RKO (cell line): ENCODE measurements at regions not wholly inside any gene's neighbourhood (a gene's known extent, or its start where the extent isn't known, plus 50 kb on each side); places are given as distances from the start of the nearest gene placed in this dataset.
"Not testable (repeated sequence)": the region's sequence is repeated elsewhere in the genome, so short reads cannot be mapped to it uniquely, and the experiment has no call there.

ENCODE experiments used
- DNase-seq: peaks from one replicate; pipeline ENCODE4 v3.0.0-alpha.2; 2016; ENCODE audit warnings: low spot score

DNA sequence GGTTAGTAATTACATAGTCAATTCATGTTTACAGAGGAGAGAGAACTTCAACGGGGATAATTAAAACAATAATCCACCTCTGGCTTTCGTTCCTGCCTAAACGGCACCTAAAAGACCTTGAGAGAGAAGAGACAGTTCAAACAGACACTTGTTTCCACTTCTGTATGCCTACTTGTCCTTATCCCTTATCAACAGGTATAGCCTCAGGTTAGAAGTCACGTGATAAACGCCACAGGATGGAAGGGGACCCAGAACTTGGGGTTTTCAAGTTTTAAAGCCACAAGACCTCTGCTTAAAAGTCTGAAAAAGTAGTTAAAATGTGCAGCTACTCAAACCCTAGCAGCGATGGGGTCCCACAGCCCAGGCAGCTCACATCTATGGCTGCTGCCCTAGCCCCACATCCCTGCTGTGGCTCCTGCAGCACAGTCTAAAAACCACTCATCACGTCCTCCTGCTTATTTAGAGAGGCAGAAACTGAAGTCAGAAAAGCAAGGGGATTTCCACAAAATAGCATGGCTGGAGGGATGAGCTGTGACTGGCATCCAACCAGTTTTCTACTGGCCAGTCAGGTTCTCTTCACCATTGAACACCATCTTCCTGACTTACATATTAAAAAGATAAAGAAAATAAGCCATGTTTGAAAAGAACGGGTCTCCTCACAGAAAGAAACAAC, 51.2 kb upstream of the SEC16B start:
- no peak for DNase-seq

DNA sequence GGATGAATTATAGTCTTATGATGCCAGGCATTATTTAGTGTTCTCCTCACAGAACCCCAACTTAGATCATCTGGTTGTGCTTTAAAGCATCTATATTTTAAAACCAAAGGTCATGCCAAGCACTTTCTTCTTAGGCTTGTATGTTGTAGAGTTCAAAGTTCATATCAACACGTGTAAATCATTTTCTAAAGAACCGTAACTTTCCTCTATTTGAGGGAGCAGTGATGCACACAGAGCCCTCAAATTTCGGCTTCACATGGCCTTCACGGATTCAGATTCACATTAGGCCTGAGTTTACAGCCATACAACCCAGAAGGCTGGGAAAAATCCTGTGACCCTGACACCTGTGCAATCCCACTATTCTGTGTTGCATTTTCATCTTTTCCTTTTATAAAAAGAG, 52.1 kb upstream of the SEC16B start:
- DNase-seq, result no peak

DNA sequence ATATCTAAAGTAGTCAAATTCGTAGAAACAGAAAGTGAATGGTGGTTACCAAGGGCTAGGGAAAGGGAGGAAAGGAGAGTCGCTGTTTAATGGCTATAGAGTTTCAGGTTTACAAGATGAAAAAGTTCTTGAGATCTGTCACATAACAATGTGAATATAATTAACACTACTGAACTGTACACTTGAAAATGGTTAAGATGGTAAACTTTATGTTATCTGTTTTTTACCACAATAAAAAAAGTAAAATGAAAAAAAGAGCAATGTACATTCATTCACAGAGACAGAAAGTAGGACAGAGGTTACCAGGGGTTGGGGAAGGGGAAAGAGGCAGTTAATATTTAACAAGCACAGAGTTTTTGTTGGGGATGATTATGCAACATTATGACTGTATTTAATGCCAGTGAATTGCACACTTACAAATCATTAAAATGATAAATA, 53.3 kb upstream of the SEC16B start:
- no peak for DNase-seq

DNA sequence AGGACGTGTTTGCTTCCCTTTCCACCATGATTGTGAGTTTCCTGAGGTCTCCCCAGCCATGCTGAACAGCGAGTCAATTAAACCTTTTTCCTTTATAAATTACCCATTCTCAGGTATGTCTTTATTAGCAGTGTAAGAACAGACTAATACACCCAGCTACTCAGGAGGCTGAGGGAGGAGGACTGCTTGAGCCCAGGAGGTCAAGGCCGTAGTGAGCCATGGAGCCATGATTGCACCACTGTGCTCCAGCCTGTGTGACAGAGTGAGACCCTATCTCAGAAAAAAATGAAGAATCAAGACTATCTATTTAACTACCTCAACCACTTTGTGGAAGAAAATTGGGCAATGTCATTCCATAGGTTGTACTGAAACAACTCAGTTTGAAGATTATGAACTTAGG, 54.6 kb upstream of the SEC16B start:
- no peak for DNase-seq

DNA sequence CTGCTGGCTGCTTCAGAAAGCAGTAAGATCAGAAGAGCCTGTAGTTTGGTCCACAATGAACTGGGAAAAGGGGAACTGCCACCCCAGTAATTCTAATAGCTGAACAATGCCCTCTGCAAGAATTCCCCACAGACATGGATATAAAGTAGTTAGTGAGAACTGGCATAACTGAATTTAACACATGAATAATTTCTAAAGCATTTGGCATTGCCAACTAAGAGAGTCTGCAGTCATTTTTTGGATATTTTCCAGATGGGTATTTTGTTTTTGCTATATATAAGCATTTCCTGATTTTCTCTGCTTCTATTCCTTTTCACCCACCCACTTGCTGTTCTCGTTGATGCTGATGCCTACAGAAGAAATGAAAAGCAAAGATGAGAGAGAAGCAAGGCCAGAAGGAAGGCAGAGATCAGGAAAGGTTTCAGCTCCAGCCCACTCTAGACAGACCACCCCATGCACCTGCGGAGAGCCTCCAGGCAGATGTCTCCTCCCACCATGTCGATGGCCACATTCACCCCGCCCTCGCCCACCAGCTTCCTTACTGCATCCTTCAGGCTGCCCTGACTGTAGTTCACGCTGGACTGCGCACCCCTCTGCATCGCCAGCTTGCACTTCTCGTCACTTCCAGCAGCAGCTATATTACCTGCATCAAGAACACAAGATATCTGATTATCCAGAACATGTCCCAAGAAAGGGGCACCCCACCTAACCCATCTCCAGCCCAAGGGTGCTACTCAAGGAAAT, 55.9 kb upstream of the SEC16B start:
- no peak for DNase-seq

DNA sequence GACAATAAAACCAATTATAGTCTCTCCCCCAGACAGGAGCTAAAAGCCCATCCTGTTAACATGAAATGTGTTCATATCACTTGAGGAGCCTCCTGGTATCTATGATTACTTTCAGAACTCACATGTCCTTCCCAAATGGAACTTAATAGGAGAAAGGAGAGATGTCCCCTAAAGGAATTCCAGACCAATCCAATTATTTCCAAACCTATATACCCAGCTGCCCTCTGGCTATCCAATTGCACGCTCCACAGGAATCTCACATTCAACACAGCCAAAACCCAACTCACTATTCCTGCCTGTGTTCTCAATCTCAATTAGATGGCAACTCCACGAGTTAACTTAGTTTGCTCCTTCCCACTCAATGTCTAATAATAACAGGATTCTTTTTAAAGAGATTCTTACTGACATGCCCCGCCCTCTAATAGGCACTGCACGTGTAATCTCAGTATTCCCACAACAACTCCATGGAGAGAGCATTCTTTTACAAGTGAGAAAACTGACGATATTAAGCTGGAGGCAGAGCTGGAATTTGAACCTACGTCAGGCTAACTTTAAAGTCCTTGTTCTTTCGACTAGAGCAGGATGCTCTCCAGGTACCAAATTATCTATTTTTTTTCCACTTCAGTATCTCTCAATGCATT, 59.1 kb upstream of the SEC16B start:
- DNase-seq, result no peak

DNA sequence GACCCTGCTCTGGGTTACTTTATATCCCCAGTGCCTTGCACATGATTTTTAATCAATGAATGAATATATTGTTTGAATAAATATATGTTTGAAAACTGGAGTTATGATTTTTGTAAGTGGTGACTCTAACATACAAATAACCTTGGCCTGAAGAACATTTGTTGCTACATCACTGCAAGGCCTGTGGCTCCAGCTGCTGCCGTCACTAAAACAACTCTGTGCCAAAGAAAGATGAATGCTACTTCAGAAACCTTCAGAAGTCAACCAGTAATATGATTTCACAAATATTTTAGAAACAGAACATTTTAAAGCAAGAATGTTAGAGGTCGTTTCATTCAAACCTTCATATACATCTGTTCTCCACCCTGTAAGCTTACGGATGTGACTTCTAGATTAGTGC, 60.6 kb upstream of the SEC16B start:
- no peak for DNase-seq

DNA sequence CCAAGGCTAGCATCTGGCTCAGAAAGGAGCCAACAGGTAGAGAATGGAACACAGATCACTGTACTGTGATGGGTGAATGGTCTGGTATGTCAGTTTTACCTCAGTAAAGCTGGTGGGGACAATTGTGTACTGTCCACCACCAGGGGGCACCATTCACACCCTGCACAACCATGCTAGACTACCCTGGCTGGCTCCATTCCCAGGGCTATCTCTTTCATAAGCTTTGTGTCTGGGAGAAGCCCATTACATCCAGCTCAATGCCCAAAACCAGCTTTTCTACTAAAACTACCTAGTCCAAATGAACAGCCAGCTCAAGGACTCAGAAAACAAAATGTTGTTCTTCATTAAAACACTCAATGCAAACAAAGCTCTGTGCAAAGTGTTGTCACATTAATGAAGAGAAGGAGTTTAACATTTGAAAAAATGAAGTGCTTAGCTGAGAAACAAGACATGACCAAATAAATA, 62.0 kb upstream of the RASAL2 start:
- DNase-seq, result peak; percentile 70

DNA sequence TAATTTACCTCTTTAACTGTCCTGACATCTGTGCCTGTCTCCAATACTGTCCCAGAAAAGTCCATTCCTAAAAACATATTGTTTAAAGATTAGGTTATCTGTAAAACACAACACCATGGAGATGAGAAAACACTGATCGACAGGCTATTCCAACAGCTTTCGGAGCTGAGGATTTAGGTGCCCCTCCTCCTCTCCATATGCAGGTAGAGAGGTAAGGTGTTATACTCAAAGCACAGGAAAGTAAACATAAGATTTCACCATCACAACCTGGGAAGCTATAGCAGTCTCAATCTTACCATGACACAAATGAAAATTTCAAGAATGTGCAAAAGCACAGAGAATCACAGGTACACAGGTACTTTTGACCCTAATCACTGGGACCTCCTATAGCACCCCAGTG, 60.9 kb upstream of the RASAL2 start:
- no peak for DNase-seq

DNA sequence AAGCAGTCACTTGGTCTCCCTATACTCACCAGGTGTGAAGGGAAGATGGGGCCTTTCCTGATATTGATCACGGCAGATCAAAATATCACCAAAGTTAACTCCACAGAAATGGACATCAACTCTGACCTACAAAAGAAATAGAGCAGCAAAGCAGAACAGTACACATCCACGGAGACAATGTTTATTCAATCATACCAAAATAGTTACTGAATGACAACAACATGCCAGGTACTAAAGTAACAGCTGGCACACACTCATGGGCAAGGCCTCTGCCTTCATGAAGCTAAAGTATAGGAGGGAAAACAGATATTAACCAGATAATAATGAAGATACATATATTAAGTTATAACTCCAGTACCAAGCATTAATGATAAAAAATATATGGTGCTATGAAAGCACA, 59.2 kb upstream of the RASAL2 start:
- DNase-seq, result no peak

DNA sequence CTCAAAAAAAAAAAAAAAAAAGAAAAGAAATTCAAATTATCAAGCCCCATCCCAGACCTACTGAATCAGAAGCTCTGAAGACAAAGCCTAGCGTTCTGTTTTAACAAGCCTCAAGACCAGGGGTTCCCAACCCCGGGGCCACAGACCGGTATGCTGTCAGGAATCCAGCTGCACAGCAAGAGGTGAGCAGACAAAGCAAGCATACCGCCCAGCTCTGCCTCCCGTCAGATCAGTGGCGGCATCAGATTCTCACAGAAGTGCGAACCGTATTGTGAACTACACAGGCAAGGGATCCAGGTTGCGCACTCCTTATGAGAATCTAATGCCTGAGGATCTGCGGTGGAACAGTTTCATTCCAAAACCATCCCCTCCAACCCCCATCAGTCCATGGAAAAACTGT, 57.8 kb upstream of the RASAL2 start:
- DNase-seq, result no peak

DNA sequence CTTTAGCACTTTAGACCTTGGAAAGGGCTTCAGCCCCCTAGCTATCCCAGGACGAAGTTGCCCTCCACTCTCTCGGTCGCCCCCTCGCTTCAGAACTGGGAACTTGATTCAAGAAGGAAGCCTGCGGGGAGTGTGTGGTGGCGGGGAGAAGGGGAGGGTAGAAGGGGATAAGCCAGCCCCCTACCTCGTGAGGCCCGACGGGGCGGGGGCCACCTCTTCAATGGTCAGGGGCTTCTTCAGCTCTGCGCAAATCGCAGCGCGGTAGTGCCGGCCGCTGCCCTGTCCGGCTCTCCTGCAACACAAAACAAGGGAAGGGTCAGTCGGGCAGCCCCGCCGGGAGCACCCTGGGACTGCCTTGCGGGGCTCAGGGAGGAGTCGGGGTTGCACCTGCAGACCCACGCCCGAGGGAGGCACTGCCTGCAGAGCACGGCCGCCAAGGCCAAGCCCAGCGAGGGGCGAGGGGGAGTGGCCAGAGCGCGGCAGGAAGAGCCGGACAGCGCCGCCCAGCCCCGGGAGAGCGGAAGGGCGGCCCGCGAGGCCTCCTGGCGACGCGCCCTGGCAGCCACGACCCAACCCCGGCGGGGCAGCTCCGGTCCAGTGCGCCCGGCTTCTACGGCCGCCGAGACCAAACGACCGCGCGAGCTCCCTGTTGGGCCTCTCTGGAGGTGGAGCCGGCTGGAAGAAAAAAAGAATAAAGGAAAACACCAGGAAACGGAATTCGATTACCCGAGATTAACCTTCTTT, 56.2 kb upstream of the RASAL2 start:
- DNase-seq, result no peak

DNA sequence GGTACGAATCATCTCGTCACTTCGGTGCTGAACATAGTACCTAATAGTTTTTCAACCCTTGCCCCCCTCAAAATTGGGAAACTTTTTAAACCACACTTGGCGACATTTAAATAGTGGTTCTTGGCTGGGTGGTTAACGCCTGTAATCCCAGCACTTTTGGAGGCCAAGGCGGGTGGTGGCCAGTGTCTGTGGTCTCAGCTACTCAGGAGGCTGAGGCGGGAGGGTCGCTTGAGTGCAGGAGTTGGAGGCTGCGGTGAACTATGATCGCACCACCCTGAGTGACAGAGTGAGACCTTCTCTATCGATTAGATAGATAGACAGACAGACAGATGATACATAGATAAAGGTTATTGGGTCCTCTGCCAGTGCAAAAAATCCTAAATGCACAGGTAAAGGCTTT, 55.5 kb upstream of the RASAL2 start:
- DNase-seq, result no peak

DNA sequence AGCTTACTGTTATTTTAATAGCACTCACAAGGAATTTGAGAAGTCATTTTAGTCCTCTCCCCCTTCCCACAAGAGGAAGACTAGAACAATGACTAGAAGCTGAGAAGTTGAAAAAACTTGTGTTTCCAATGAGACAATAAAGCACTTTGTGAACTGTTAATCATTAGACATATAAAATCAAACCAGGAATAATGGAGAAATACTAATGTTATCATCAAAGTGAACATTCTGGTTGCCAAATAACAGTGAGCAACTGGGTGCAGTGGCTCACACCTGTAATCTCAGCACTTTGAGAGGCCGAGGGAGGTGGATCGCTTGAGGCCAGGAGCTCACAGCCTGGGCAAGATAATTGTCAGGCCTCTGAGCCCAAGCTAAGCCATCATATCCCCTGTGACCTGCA, 54.0 kb upstream of the RASAL2 start:
- no peak for DNase-seq

DNA sequence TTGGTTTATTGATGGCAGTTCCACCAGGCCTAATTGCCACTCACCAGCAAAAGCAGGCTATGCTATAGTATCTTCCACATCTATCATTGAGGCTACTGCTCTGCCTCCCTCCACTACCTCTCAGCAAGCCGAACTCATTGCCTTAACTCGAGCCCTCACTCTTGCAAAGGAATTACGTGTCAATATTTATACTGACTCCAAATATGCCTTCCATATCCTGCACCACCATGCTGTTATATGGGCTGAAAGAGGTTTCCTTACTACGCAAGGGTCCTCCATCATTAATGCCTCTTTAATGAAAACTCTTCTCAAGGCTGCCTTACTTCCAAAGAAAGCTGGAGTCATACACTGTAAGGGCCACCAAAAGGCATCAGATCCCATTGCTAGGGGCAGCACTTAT, 50.0 kb upstream of the RASAL2 start:
- DNase-seq, result not testable (repeated sequence)
